HepG2 (cell line): ENCODE measurements at regions not wholly inside any gene's neighbourhood (a gene's known extent, or its start where the extent isn't known, plus 50 kb on each side); places are given as distances from the start of the nearest gene placed in this dataset.

Experiments used
- ATAC-seq: fragments of 200-7000 bp; cut with Tn5 transposase; 3 replicates; pipeline ENCODE4 v1.9.1; 2020; ENCODE audit warnings: mild to moderate bottlenecking, moderate library complexity
- BruUV-seq: library from RNA; stranded (reverse); fragments of 400-500 nt; replicated peaks from 2 replicates; lab custom pipeline; 2021; lab: Mats Ljungman, UMichigan
- CTCF ChIA-PET: fragments of 300-600 bp; formaldehyde crosslinking; extraction: SDS; loops from one replicate; lab custom pipeline; 2021; ENCODE audit warnings: low total read pairs, inconsistent platforms, low intra/inter-chr PET ratio; lab: Yijun Ruan, JAX
- POLR2A ChIA-PET: fragments of 350-600 bp; sonication (Branson Sonifier 250); formaldehyde crosslinking; loops from one replicate; lab custom pipeline; 2020; ENCODE audit warnings: antibody characterized with exemption, inconsistent platforms; lab: Yijun Ruan, JAX
- DNase-seq: peaks from one replicate; pipeline ENCODE4 v3.0.0-alpha.2; 2015; ENCODE audit warnings: low spot score
- FAIRE-seq: peaks from 3 replicates; lab custom pipeline; 2011; peaks lifted over from hg19 to GRCh38; lab: Jason Lieb, UNC
- H2AFZ ChIP-seq: one replicate; pipeline ENCODE4 v1.6.1; 2011; ENCODE audit warnings: low read length, inconsistent platforms
- H3K27ac ChIP-seq: fragments of 300-600 bp; 3 replicates; pipeline ENCODE4 v1.8.0; 2011; ENCODE audit warnings: mixed run types, mild to moderate bottlenecking, mixed read lengths, low read length, inconsistent platforms; ENCODE audit not compliant: insufficient read depth; ENCODE audit errors: extremely low read length
- H3K27me3 ChIP-seq, 2 experiments: fragments of 200-600 bp in 1 of 2; 2 replicates in 1 of 2; 3 replicates in 1 of 2; pipeline versions ENCODE4 v1.6.0 to v1.8.0; 2011; ENCODE audit warnings: low read length in 2 of 2, mild to moderate bottlenecking in 2 of 2, moderate library complexity in 2 of 2, inconsistent platforms in 1 of 2; ENCODE audit not compliant: insufficient read depth in 2 of 2, control insufficient read depth in 1 of 2
- H3K36me3 ChIP-seq, 2 experiments: fragments of 200-600 bp in 1 of 2; replicated peaks in 1 of 2; 2 replicates in 1 of 2; 3 replicates in 1 of 2; pipeline versions ENCODE4 v1.5.1 to v1.8.0; 2011; ENCODE audit warnings: low read length in 2 of 2, inconsistent platforms in 1 of 2; ENCODE audit not compliant: insufficient read depth in 2 of 2, control insufficient read depth in 1 of 2
- H3K4me1 ChIP-seq: 2 replicates; pipeline ENCODE4 v1.5.1; 2012; ENCODE audit warnings: low read length, inconsistent platforms; ENCODE audit not compliant: insufficient read depth
- H3K4me2 ChIP-seq: 2 replicates; pipeline ENCODE4 v1.6.0; 2011; ENCODE audit warnings: low read depth, low read length, inconsistent platforms
- H3K4me3 ChIP-seq, 3 experiments: fragments of 200-600 bp in 1 of 3; sonication (generic), shearing (Covaris generic) in 1 of 3; replicated peaks in 1 of 3; 2 replicates each; pipeline ENCODE4 v1.5.1; 2011 to 2016; ENCODE audit warnings: low read length in 3 of 3, inconsistent platforms in 2 of 3, low read depth in 2 of 3, mild to moderate bottlenecking in 2 of 3, control low read depth in 1 of 3, mixed read lengths in 1 of 3; ENCODE audit not compliant: insufficient read depth in 1 of 3
- H3K79me2 ChIP-seq: one replicate; pipeline ENCODE4 v1.6.1; 2011; ENCODE audit warnings: low read length, inconsistent platforms; ENCODE audit not compliant: insufficient read depth
- H3K9ac ChIP-seq: 2 replicates; pipeline ENCODE4 v1.6.0; 2011; ENCODE audit warnings: mild to moderate bottlenecking, low read depth, low read length, inconsistent platforms; ENCODE audit not compliant: insufficient read depth
- H3K9me3 ChIP-seq: 2 replicates; pipeline ENCODE4 v1.5.1; 2012; ENCODE audit warnings: mild to moderate bottlenecking, low read length
- H4K20me1 ChIP-seq: 2 replicates; pipeline ENCODE4 v1.6.0; 2011; ENCODE audit warnings: inconsistent platforms, mild to moderate bottlenecking, low read length, moderate library complexity; ENCODE audit not compliant: insufficient read depth
- DMAP1 ChIP-seq: IDR thresholded peaks from 2 replicates; pipeline ENCODE4 v1.6.1; 2016
- DZIP1 ChIP-seq: sonication (generic); formaldehyde crosslinking; IDR thresholded peaks from 2 replicates; pipeline ENCODE4 v1.5.0; 2020; ENCODE audit warnings: mild to moderate bottlenecking, missing genetic modification reagents
- SIX1 ChIP-seq: sonication (generic); formaldehyde crosslinking; IDR thresholded peaks from 2 replicates; pipeline ENCODE4 v1.4.0; 2020; ENCODE audit warnings: missing genetic modification reagents, borderline replicate concordance
- SMARCE1 ChIP-seq: fragments of 450-650 bp; IDR thresholded peaks from 2 replicates; pipeline ENCODE4 v1.6.1; 2017; ENCODE audit warnings: borderline replicate concordance
- SYNCRIP ChIP-seq: fragments of 200-400 bp; formaldehyde crosslinking; IDR thresholded peaks from 2 replicates; pipeline ENCODE4 v1.6.1; 2018; ENCODE audit warnings: mild to moderate bottlenecking, low read depth, low read length; ENCODE audit not compliant: insufficient read depth
- ZNF18 ChIP-seq: sonication (generic); formaldehyde crosslinking; IDR thresholded peaks from 2 replicates; pipeline ENCODE4 v1.8.0; 2022; ENCODE audit warnings: mild to moderate bottlenecking, missing genetic modification reagents; ENCODE audit not compliant: insufficient replicate concordance
- ZNF317 ChIP-seq: sonication (generic); formaldehyde crosslinking; IDR thresholded peaks from 2 replicates; pipeline ENCODE4 v1.5.0; 2020; ENCODE audit warnings: mild to moderate bottlenecking, missing genetic modification reagents
- ZNF747 ChIP-seq: sonication (generic); formaldehyde crosslinking; IDR thresholded peaks from 2 replicates; pipeline ENCODE4 v1.8.1; 2023; ENCODE audit warnings: missing genetic modification reagents, mild to moderate bottlenecking, borderline replicate concordance
- ZNF770 ChIP-seq: sonication (generic); formaldehyde crosslinking; IDR thresholded peaks from 2 replicates; pipeline ENCODE4 v1.5.0; 2020; ENCODE audit warnings: mild to moderate bottlenecking, missing genetic modification reagents
- WGBS: methylation state at CpG from one replicate; pipeline ENCODE4 v1.1.6; 2017; ENCODE audit warnings: low lambda C conversion rate; 5-methylcytosine and 5-hydroxymethylcytosine counted together
- in situ Hi-C: cut with HindIII; loops from 2 replicates; pipeline ENCODE4 v1.10.0; 2017; ENCODE audit warnings: low pct_unique_long_range_greater_than_20kb; ENCODE audit not compliant: extremely low pct_ligation_motif_present
- intact Hi-C: fragments of 100-400 bp; cut with micrococcal nuclease; formaldehyde crosslinking; loops from one replicate; pipeline ENCODE4 v1.10.0; 2022; ENCODE audit not compliant: unreplicated experiment

GRCh38 chr13:34637636-34638035 is 304.4 kb upstream of the NBEA start:
- Histone ChIP-seq H4K20me1 (no peaks in the 10 kb centered on the region), H3K4me2 (no peak overlapping the region), H3K27me3 (no peaks in the 10 kb centered on the region; a peak in 1 of 5 replicates), H3K79me2 (no peaks in the 10 kb centered on the region), H3K9ac (no peak overlapping the region), H3K36me3 (no peaks in the 10 kb centered on the region), H2AFZ (no peak overlapping the region), H3K27ac (no peak overlapping the region), H3K4me3 (no peak overlapping the region), H3K9me3 (no peaks in the 10 kb centered on the region), H3K4me1 (no peaks in the 10 kb centered on the region)
- BruUV-seq: no TSS peak
- POLR2A ChIA-PET: no interaction called here
- in situ Hi-C loops (no loop called here), intact Hi-C loops (no loop called here)
- ATAC-seq: no peak
- CTCF ChIA-PET: no interaction called here
- 2% methylated on average over 2 of the region's 2 CpGs for WGBS
- no peak for DNase-seq
- no peak for FAIRE-seq
- TF ChIP-seq DMAP1 (CRISPR knock-in tag): no peak
- no peak for TF ChIP-seq ZNF770 (CRISPR knock-in tag)

GRCh38 chr13:34638897-34639296 is 303.2 kb upstream of the NBEA start:
- no peaks in the 10 kb centered on the region for H3K79me2 ChIP-seq
- FAIRE-seq (no peak), ATAC-seq (no peak), DNase-seq (no peak)
- H3K36me3 ChIP-seq: no peaks in the 10 kb centered on the region
- ChIA-PET CTCF (no interaction called here), POLR2A (no interaction called here)
- H3K9ac ChIP-seq: no peak overlapping the region
- H3K27me3 ChIP-seq: no peaks in the 10 kb centered on the region; a peak in 1 of 5 replicates
- in situ Hi-C loops: no loop called here
- H3K4me1 ChIP-seq: no peaks in the 10 kb centered on the region
- H3K4me2 ChIP-seq: no peak overlapping the region
- H3K9me3 ChIP-seq: no peaks in the 10 kb centered on the region
- intact Hi-C loops: no loop called here
- no peak overlapping the region for H3K27ac ChIP-seq
- H2AFZ ChIP-seq: no peak overlapping the region
- no peak overlapping the region for H3K4me3 ChIP-seq
- no peaks in the 10 kb centered on the region for H4K20me1 ChIP-seq
- 22% methylated on average over 2 of the region's 2 CpGs for WGBS
- BruUV-seq: no TSS peak
- TF ChIP-seq SYNCRIP (no peak), SMARCE1 (no peak), ZNF747 (no peak), ZNF317 (CRISPR knock-in tag) (no peak), SIX1 (CRISPR knock-in tag) (no peak), DZIP1 (CRISPR knock-in tag) (no peak), ZNF18 (CRISPR knock-in tag) (no peak)
